ENCODE measurements at regions not wholly inside any gene's neighbourhood (a gene's known extent, or its start where the extent isn't known, plus 50 kb on each side); places are given as distances from the start of the nearest gene placed in this dataset.
"Not testable (repeated sequence)": the region's sequence is repeated elsewhere in the genome, so short reads cannot be mapped to it uniquely, and the experiment has no call there.

DNA sequence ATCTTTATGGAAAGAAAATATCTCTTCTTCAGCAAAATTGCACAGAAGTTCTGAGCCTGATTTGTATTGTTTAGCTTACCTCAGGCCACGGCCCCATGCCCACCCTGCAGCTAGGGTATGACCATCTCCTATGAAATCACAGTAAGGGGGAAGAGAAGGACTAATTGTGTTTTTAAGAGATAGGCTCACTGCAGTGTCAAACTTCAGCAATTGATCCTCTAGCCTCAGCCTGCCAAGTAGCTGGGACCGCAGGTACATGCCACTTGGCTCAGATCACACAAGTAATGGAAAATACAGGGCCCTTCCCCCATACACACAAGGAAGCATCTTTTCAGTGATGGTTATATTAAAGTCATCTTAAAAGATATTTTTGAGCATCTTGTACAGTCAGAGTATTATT, 60.0 kb downstream of the DMAC1 start:
- DNase-seq: no peak

- DNase-seq: no peak
Observed at GRCh38 chr9:7735311-7735710, 64.3 kb downstream of the DMAC1 start.

DNA sequence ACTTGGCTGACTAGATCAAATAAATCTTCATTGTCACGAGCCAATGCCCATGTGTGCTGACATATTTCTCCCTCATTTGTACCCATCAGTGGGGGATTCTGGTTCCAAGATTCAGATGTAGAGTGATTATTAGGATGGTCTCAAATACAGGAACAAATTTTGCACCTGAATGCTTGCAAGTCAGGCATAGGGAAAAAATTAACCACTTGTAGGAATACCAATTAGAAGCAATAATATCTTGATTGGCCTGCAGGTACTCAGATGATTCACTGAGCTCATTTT, 69.5 kb downstream of the DMAC1 start:
- DNase-seq: no peak

GRCh38 chr9:7729371-7730163, 70.0 kb downstream of the DMAC1 start:
- DNase-seq: no peak

DNA sequence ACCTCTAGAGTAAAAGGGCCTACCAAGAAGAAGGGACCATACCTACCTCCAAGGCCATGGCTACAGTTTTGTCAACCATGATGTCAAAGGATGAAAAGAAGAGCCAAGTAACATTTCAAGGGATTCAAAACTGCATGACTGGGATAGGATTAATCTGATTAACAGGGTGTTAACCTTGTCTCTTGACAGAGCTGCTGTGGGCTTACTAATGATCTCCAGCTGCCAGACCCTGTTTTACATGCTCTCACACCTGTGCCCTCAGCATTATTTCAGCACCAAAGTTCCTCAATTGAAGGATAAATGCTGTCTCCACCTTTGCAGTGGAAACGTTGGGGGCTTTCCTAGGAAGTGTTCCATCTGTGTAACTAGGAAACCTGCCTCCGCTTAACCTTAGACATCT, 78.3 kb downstream of the DMAC1 start:
- DNase-seq: no peak

GRCh38 chr9:7713088-7713487, 86.5 kb downstream of the DMAC1 start:
- DNase-seq: not testable (repeated sequence)

GRCh38 chr9:7710686-7711085, 88.9 kb downstream of the DMAC1 start:
- no peak for DNase-seq

DNA sequence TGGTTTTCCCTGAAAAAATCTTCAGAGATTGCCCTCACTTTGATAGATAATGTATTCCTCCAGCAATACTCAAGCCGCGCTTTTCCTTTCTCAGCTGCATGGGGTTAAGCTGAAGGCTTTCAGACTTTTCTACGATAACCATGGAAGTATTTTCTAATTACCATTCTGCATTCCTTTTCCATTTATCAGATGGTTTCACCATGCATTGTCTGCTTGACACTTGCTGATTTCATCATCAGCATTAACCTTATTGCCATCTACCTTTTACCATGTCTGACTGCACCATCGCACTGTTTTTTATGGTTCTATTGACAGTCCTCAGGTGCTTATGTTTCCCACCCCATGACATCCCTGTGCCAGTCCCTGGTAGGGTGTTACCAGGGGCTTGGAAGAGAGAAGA, 91.6 kb downstream of the DMAC1 start:
- no peak for DNase-seq

DNA sequence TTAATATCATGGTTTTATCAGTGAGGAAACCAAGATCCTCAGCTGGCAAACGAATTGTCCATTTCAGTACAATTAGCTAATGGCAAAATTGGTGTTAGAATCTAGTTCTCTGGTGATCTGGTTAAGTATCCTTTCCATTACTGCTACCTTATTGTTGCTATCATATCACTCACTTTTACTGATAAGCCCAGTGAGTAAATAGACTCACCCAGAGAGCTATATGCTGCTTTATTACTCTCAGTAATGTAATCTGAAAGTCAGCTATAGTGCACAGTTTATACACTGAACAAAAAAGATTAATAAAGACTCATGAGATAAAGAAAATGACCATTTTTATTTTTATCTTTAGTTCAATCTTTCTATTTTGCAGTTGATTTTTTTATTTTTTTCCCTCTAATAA, 95.0 kb downstream of the DMAC1 start:
- no peak for DNase-seq

- DNase-seq: no peak
Observed at GRCh38 chr9:7691909-7692308, 107.7 kb downstream of the DMAC1 start.

DNA sequence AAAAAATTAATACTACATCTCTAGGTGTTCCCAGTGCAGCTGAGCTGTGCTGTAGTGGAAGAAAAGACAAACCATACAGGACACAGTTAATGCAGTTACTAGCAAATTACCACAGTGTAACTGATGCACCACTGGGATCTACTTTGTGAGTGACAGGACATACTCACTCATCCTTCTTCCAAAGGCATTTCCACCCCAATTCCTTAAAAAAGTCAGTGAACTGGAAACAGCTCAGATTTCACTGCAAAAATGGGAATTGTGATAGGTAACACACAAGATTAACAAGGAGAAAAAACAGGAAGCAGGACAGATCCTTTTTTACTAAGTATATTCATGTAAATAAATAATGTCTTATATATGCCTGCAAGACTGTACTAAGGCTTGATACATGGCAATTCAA, 109.6 kb downstream of the DMAC1 start:
- no peak for DNase-seq

DNA sequence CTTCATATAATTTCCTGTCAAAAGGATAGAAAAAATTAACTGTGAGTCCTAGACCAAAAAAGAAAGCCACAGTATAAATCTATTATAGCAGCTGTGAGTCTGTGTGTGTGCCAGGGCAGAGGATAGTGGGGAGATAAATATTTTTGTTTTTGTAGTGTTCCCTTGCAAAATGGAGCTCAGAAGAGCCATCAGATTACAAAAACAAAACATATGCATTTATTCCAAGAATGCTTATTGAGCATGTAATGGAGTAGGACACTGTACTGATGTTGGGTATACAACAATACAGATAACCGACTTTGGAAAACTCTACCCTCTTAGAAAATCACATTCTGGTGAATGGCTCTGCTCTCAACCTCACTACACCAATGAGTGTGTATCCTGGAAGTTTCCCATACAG, 111.0 kb downstream of the DMAC1 start:
- DNase-seq: no peak

GRCh38 chr9:7676609-7677156, 122.9 kb downstream of the DMAC1 start:
- DNase-seq: peak in 1 of 56 donors; percentile 12

- DNase-seq: no peak
Observed at GRCh38 chr9:7671847-7672246, 127.7 kb downstream of the DMAC1 start.

DNA sequence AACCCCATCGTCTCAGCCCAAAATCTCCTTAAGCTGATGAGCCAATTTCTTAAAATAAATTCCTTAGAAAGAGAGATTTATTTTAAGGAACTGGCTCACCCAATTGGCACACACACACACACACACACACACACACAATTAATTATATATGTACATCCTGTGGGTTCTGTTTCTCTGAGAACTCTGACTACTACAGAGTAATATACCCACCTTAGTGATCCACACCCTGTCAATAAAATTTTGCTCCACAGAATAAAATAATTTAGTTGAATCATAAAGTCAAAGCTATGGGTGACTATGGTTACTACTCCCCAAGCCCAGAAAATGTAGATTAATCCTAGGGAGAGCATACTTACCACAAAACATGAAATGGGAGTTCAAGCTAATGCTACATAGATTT, 131.0 kb downstream of the DMAC1 start:
- no peak for DNase-seq

- DNase-seq: no peak
Observed at GRCh38 chr9:7665874-7666273, 133.7 kb downstream of the DMAC1 start.

DNA sequence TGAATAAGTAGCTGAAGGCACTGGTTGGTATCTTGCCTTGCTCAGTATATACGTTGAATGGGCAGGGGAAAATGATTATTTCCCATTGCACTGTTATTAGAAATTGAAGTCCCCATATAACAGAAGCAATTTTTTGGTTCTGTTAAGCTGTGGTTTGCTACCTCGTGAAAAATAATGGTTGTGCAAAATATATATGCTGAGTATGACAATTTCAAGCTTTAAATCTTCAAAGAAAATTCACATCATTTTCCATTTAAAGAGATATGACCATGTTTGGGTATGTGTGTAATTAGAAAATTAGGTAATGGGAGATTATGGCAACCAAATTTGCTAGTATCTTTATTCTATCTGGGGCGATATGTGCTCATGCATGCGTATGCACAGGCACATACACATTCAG, 139.8 kb downstream of the DMAC1 start:
- DNase-seq: no peak

GRCh38 chr9:7656636-7657035, 142.9 kb downstream of the DMAC1 start:
- DNase-seq: peak in 16 of 56 donors; percentile 2 to 45 (median 8)

- no peak for DNase-seq
Observed at GRCh38 chr9:7653262-7653661, 146.3 kb downstream of the DMAC1 start.

DNA sequence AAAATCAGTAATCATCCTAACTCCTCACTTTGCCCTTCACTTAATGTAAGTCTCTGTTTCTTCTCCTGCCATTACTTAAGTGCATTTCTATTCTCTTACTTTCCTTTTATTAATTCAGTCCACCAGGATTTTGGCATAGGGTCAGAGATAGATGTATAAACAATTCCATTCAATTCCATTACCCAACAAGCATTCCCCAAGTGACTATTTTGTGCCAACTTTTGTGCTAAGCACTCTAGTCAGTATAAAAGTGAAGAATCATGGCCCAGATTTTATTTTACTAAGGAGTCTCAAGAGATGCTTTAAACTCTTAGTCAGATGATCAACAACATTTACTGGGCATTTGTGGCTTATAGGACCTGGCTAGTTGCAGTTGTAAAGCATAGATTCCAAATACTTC, 159.3 kb downstream of the DMAC1 start:
- DNase-seq: no peak

DNA sequence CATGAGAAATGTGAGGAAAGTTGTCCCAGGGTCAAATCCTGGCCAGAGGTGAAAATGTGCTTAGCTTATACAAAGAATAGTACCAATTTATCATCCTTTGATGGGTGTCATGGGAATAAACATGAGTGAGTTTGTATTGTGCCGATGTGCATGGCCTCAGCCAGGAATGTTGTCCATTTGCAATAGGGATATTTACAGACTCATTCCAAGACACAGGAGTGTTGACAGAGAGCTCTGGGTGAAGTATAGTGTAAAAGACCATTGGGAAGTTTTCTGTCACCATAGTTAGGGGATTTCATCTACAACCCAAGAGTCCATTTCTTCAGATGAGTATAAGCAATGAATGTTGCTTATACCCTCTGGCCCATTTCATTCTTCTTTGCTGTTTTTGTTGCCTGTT, 160.1 kb downstream of the DMAC1 start:
- DNase-seq: no peak

DNA sequence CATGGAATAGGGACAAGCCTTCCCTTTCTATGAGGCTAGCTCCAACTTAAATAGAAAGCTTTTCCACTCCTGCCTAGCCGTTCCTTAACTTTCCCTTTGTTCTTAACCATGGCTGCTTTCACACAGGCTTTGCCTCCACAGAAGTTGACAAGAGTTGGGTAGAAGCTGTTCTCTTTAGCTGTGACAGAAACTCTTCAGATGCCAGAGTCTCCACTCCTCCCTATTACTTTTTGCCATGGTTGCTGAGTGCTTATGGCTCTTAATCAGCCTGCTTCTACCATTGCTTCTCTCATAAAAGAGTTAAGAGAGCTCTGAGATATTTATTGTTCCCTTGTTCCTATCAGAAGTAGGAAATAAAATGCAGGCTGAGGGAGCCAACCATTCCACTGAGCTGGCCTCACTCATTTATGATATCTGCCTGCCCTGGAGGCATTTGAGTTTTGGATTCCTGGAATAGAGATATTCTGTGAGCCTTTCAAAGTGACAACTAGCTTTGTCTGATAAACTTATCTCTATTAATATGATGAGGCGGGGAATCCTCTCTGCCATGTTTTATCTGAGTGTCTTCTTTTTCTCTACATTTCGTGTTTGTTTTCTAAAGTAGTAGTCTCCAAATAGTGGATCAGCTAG, 162.6 kb downstream of the DMAC1 start:
- no peak for DNase-seq

- no peak for DNase-seq
Observed at GRCh38 chr9:7636309-7636708, 163.3 kb downstream of the DMAC1 start.
